ENCODE measurements at regions not wholly inside any gene's neighbourhood (a gene's known extent, or its start where the extent isn't known, plus 50 kb on each side); places are given as distances from the start of the nearest gene placed in this dataset.

GRCh38 chr19:30908262-30908771, 440.9 kb downstream of the TSHZ3 start:
- H3K4me1 ChIP-seq, result no peaks in the 10 kb centered on the region
- DNase-seq (ENCODE audit: low spot score in 2 of 2), result no peak
- TF ChIP-seq POLR2A (IDR thresholded peaks at IDR 0.05) (no peak), EP300 (IDR thresholded peaks at IDR 0.05) (no peak), CTCF (IDR thresholded peaks at IDR 0.05) (no peak), POLR2AphosphoS5 (IDR thresholded peaks at IDR 0.05) (no peak)
- H3K9me3 ChIP-seq, result no peaks in the 10 kb centered on the region
- no peak overlapping the region for H3K4me3 ChIP-seq
- H3K36me3 ChIP-seq, result no peaks in the 10 kb centered on the region
- H3K27me3 ChIP-seq, result no peaks in the 10 kb centered on the region
- 70% methylated on average over 4 of the region's 4 CpGs for WGBS
- no peak overlapping the region for H3K27ac ChIP-seq

- Histone ChIP-seq H3K4me1 (no peaks in the 10 kb centered on the region), H3K4me3 (no peak overlapping the region), H3K9me3 (no peaks in the 10 kb centered on the region), H3K27ac (no peak overlapping the region), H3K27me3 (no peaks in the 10 kb centered on the region), H3K36me3 (no peaks in the 10 kb centered on the region)
- DNase-seq (ENCODE audit: low spot score in 2 of 2), result no peak
- WGBS, result 85% methylated on average over 7 of the region's 8 CpGs
- TF ChIP-seq EP300 (IDR thresholded peaks at IDR 0.05) (no peak), POLR2A (IDR thresholded peaks at IDR 0.05) (no peak), POLR2AphosphoS5 (IDR thresholded peaks at IDR 0.05) (no peak), CTCF (IDR thresholded peaks at IDR 0.05) (no peak)
These were observed 442.4 kb downstream of the TSHZ3 start for GRCh38 chr19:30906871-30907270.

GRCh38 chr19:30900051-30900450, 449.2 kb downstream of the TSHZ3 start:
- DNase-seq (ENCODE audit: low spot score in 2 of 2), result peak in 1 of 2 donors; percentile 12
- Histone ChIP-seq H3K27ac (no peak overlapping the region), H3K9me3 (no peaks in the 10 kb centered on the region), H3K4me1 (no peaks in the 10 kb centered on the region), H3K36me3 (no peaks in the 10 kb centered on the region), H3K4me3 (no peak overlapping the region), H3K27me3 (no peaks in the 10 kb centered on the region)
- TF ChIP-seq EP300 (IDR thresholded peaks at IDR 0.05) (no peak), POLR2AphosphoS5 (IDR thresholded peaks at IDR 0.05) (no peak), CTCF (IDR thresholded peaks at IDR 0.05) (no peak), POLR2A (IDR thresholded peaks at IDR 0.05) (no peak)
- WGBS, result 100% methylated on average over 3 of the region's 3 CpGs

- no peaks in the 10 kb centered on the region for H3K4me1 ChIP-seq
- no peaks in the 10 kb centered on the region for H3K9me3 ChIP-seq
- peak in 1 of 2 donors; percentile 15 for DNase-seq (ENCODE audit: low spot score in 2 of 2)
- H3K4me3 ChIP-seq, result no peak overlapping the region
- TF ChIP-seq POLR2A (IDR thresholded peaks at IDR 0.05) (no peak), EP300 (IDR thresholded peaks at IDR 0.05) (no peak), POLR2AphosphoS5 (IDR thresholded peaks at IDR 0.05) (no peak), CTCF (IDR thresholded peaks at IDR 0.05) (no peak)
- H3K27ac ChIP-seq, result no peak overlapping the region
- 90% methylated on average over 5 of the region's 5 CpGs for WGBS
- no peaks in the 10 kb centered on the region for H3K36me3 ChIP-seq
- H3K27me3 ChIP-seq, result no peaks in the 10 kb centered on the region
These were observed 450.7 kb downstream of the TSHZ3 start for GRCh38 chr19:30898353-30899103.

- H3K4me1 ChIP-seq, result no peaks in the 10 kb centered on the region
- no peak overlapping the region for H3K4me3 ChIP-seq
- H3K27ac ChIP-seq, result no peak overlapping the region
- peak in 1 of 2 donors; percentile 62 for DNase-seq (ENCODE audit: low spot score in 2 of 2)
- TF ChIP-seq POLR2AphosphoS5 (IDR thresholded peaks at IDR 0.05) (no peak), POLR2A (IDR thresholded peaks at IDR 0.05) (no peak), CTCF (IDR thresholded peaks at IDR 0.05) (no peak), EP300 (IDR thresholded peaks at IDR 0.05) (no peak)
- 93% methylated on average over 6 of the region's 7 CpGs for WGBS
- no peaks in the 10 kb centered on the region for H3K36me3 ChIP-seq
- no peaks in the 10 kb centered on the region for H3K27me3 ChIP-seq
- no peaks in the 10 kb centered on the region for H3K9me3 ChIP-seq
These were observed 451.7 kb downstream of the TSHZ3 start for GRCh38 chr19:30897553-30897952.
